HG02798 (cell line): ENCODE measurements at regions not wholly inside any gene's neighbourhood (a gene's known extent, or its start where the extent isn't known, plus 50 kb on each side); places are given as distances from the start of the nearest gene placed in this dataset.

Experiments used
- ATAC-seq: cut with Tn5 transposase; IDR thresholded peaks from one replicate; pipeline ENCODE4 v1.9.1; 2021; ENCODE audit warnings: mild to moderate bottlenecking; ENCODE audit not compliant: unreplicated experiment, poor library complexity

DNA sequence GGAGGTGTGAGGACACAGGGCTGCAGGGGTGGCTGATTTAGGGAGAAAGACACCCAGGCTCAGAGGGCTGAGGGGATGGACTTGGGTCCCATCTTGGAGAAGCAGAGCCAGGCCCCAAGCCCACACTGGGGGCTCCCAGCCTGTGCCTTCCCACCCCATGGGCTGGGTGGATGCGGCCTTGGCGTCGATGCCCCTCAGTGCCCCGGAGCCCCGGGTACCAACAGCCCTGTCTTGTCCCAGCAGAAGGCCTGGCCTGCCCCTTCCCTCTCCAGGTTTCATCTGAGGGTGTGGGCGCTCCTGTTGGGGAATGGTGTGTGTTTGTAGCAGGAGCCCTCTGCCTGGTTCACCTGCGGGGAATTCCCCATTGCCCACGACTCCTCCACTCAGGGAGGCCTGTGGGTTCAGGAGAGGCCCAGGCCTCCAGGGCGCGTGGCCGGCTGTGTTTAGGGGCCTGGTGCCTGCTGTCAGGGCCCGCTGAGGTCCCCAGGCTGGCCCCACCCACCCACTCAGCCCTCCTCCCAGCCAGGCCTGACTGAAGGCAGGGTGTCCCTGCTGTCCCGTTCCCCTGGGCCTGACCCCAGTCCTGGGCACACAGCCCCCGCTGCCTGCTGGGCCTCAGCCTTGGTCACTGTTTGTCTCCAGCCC, 51.1 kb upstream of the BEGAIN start:
- ATAC-seq = no peak

- no peak for ATAC-seq
Observed at GRCh38 chr14:100639280-100639679, 52.1 kb upstream of the BEGAIN start.

DNA sequence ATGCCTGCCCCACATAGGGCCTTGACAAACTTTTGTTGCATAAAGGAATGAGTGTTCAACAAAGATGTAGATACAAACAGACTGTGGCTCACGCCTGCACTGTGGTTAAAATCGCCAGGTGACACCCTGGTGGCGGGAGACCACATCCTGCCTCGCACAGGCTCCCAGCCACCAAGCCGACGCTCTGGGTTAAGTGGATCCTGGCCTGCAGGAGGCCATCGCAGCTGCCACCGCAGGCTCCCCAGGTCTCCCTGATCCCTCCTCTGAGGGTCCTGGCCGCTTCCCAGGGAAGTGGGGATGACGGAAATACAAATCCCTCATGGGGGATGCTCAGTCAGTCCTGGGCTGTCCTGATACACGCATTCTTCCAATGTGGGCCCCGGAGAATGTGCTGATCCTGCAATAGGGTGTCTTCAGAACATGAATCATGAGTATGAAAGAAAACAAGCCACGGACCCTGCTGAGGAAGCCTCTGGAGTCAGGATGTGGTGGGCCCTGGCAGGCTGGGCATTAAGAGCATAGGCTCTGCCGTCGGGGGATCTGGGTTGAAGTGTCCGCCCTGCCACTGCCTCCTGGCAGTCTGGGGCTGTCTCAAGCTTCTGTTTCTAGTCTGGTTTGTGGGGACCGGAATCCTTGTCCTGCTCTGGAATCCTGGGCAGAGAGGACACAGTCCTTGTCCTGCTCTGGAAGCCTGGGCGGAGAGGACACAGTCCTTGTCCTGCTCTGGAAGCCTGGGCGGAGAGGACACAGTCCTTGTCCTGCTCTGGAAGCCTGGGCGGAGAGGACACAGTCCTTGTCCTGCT, 53.5 kb upstream of the BEGAIN start:
- ATAC-seq = peak; percentile 82

GRCh38 chr14:100641274-100641860, 54.1 kb upstream of the BEGAIN start:
- no peak for ATAC-seq

- ATAC-seq = no peak
Observed at GRCh38 chr14:100643426-100643825, 56.2 kb upstream of the BEGAIN start.

- no peak for ATAC-seq
Observed at GRCh38 chr14:100644383-100644782, 57.2 kb upstream of the BEGAIN start.

- ATAC-seq = no peak
Observed at GRCh38 chr14:100644784-100645183, 57.6 kb upstream of the BEGAIN start.

DNA sequence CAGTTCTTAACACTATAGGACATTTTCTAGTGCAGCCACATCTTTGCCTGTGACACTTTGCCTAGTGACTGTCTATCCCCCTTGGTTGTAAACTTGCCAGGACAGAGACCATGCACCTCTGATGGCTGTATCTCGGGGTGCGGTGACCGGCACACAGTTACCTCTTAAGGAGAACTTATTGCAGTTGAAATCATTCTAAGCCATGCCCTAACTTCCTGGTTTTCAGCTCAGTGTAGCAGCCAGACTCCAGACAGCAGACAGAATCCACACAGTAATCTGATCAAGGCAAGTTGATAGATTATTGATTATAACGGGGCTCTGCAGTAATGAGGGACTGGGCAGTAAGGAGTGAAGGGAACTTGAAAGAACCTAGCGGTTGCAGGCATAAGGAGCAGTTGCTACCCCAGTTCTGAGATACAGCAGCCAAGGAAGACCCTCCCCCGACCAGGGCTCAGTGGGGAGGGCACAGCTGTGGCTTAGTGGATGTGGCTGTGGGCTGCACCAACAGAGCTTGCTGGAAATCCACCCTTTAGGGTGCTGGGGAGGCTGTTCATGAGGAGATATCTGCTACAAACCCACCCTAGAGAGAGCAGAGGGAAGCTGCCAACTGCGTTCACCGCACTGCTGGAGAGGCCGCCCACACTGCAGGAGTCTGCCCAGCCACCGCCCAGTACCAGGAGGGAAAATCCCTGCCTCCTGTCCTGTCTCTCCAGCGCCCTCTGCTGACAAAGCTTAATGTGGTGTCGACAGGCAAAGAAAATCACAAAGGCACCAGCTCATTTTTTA, 58.2 kb upstream of the BEGAIN start:
- peak; percentile 52 for ATAC-seq

- no peak for ATAC-seq
Observed at GRCh38 chr14:100645982-100646314, 58.7 kb upstream of the BEGAIN start.

DNA sequence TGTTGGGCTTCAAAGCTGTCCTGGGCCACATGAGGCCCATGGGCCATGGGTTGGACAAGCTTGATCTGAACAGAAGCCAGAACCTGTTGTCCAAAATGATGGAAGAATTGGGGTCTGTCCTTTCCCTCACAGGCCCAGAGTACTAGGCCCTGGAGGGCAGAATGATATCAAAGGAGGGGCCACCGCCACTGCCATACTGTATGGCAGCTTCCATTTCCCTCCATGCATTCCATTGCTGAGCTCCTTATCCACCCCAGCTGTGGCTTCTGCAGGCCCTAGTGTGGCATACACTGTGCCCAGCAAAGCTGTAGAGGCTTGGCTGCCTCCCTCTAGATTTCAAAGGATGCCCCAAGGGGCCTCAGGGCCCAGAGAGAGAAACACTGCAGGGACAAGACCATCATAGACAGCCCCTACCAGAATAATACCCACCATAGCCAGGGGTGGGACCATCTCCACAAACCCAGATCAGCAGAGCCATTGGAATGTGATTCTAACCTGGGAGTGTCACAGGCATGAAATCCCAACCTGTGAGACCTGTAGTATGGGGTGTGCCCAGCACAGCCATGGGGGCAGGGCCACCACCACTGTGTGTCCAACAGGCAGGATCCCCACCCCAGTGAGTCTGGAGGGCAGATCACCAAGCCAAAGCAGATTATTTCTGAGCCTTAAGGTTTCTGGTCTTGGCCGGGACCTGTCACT, 61.4 kb upstream of the BEGAIN start:
- no peak for ATAC-seq

- ATAC-seq = no peak
Observed at GRCh38 chr14:100649173-100649519, 61.9 kb upstream of the BEGAIN start.

GRCh38 chr14:100651999-100652508, 64.8 kb upstream of the BEGAIN start:
- no peak for ATAC-seq

- ATAC-seq = no peak
Observed at GRCh38 chr14:100652744-100653143, 65.5 kb upstream of the BEGAIN start.

GRCh38 chr14:100653409-100653808, 66.2 kb upstream of the BEGAIN start:
- ATAC-seq = no peak

GRCh38 chr14:100654025-100654813, 67.0 kb upstream of the BEGAIN start:
- no peak for ATAC-seq

GRCh38 chr14:100654814-100655740, 67.9 kb upstream of the BEGAIN start:
- no peak for ATAC-seq

DNA sequence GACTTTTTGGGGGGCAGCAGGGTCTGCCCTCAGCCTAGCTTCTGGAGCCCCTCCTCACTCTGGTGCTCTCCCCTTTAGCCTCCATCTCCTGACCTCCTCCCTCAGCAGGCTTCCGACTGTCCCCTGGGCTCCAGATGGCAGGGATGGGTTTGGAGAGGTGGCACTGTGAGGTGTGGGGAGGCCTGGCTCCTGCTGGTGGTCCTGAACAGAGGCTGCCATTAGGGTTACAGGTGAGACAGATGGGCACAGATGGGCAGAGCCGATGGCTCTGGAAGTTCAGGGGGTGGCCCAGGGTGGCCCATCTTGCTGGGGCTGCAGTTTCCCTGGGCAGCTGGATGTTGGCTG, 68.5 kb upstream of the BEGAIN start:
- no peak for ATAC-seq

DNA sequence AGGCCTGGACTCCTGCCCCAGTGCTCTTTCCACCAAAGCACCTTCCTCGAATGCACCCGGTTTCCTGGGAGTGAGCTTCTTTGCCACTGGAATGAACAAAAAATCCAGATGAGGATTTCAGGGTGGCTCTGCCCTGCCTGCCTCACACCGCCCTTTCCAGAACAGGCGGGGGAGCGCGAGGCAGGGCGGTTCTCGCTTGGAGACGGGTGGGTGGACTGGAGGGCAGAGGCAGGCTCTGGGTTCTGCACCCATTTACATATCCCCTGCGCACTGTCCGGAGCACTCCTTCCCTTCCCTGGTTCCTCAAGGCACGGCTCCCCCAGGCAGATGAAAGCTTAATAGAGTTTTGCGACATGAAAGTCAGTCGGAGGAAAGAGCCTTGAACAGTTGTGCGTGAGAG, 69.7 kb upstream of the DLK1 start:
- no peak for ATAC-seq

- no peak for ATAC-seq
Observed at GRCh38 chr14:100657780-100658179, 68.9 kb upstream of the DLK1 start.
